NB4 (cell line): ENCODE measurements at regions not wholly inside any gene's neighbourhood (a gene's known extent, or its start where the extent isn't known, plus 50 kb on each side); places are given as distances from the start of the nearest gene placed in this dataset.

ENCODE experiments used
- POLR2A ChIP-seq: IDR thresholded peaks from 2 replicates; pipeline ENCODE4 v1.6.1; 2011; ENCODE audit warnings: mild to moderate bottlenecking; ENCODE audit not compliant: insufficient read length; ENCODE audit errors: extremely low read depth
- TF ChIP-seq, protein P1 (sequence below): IDR thresholded peaks from one replicate; pipeline ENCODE4 v1.5.1; 2012; ENCODE audit warnings: low read depth, low read length
- TF ChIP-seq, protein P2 (sequence below): IDR thresholded peaks from 2 replicates; pipeline ENCODE4 v1.6.1; 2011; ENCODE audit warnings: low read depth, low read length

DNA sequence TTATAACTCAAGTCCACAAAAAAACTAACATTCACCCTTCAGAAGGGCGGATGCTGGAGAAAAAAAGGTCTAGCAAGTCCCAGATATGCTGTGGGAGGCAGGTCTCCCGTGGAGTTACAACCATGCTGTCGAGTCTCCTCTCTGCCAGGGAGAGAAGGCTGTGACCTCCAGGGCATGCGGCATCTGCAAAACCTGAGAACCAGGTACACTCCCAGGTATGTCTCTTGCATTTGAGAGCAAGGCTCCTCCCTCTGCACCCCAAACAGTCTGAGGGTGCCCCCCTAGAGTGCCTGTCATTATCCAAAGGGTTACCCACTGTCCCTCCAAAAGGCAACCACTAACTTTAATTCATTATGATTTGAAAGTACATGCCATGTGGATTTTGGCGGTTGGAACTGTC lies 134.0 kb downstream of the IRX2 start:
- TF ChIP-seq, protein P1, sequence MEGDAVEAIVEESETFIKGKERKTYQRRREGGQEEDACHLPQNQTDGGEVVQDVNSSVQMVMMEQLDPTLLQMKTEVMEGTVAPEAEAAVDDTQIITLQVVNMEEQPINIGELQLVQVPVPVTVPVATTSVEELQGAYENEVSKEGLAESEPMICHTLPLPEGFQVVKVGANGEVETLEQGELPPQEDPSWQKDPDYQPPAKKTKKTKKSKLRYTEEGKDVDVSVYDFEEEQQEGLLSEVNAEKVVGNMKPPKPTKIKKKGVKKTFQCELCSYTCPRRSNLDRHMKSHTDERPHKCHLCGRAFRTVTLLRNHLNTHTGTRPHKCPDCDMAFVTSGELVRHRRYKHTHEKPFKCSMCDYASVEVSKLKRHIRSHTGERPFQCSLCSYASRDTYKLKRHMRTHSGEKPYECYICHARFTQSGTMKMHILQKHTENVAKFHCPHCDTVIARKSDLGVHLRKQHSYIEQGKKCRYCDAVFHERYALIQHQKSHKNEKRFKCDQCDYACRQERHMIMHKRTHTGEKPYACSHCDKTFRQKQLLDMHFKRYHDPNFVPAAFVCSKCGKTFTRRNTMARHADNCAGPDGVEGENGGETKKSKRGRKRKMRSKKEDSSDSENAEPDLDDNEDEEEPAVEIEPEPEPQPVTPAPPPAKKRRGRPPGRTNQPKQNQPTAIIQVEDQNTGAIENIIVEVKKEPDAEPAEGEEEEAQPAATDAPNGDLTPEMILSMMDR: no peak
- TF ChIP-seq, protein P2, sequence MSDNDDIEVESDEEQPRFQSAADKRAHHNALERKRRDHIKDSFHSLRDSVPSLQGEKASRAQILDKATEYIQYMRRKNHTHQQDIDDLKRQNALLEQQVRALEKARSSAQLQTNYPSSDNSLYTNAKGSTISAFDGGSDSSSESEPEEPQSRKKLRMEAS: no peak
- no peak for TF ChIP-seq POLR2A
